ENCODE measurements at regions not wholly inside any gene's neighbourhood (a gene's known extent, or its start where the extent isn't known, plus 50 kb on each side); places are given as distances from the start of the nearest gene placed in this dataset.

DNA sequence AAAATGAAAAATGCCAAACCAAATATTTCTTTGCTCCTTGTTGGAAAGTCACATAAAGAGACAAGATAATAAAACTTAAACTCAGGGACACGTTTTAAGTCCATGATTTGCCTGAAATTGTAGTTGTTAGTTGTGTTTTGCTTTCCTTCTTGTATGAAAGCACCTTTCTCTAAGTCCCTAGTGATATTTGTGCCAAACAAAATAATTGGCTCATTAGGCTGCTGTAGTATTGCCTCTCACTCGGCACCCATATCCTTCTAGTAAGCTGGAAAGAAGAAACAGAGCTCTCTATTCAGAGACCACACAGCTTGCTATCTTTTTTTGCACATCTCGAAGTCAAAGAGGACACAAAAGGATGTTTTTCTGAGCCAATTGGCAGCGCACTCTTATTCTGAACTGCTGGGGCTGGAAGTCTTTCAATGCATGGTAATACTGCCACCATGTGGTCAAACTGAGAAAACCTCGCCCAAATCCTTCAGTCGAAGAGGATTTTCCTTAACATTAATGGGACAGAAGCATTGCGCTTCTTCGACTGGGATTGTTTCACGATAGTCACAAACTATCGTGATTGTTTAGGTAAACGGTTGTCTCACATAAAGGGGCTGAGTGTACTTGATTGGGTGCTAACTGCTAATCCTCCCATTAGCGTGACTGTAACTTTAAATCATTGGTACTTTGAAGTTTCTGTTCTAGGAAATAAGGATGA lies 571.9 kb upstream of the LCORL start:
- DNase-seq = peak; percentile 2

DNA sequence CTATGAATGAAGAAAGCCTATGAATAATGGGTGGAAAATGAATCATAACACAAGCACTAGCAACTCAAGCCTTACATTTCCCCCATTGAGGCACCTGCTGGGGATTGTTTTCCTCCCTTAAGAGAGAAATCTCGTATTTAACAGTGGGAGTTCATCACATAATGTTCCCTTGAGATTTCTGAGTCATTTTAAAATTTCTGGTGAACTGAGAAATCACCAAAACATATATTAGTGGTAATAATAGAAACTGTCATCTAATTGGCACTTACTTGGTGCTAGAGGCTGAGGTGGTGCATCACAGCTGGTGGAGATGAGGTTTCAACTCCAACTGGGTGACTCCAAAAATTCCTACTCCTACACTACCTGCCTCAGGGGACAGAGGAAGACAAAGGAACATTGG lies 561.3 kb upstream of the LCORL start:
- no peak for DNase-seq

DNA sequence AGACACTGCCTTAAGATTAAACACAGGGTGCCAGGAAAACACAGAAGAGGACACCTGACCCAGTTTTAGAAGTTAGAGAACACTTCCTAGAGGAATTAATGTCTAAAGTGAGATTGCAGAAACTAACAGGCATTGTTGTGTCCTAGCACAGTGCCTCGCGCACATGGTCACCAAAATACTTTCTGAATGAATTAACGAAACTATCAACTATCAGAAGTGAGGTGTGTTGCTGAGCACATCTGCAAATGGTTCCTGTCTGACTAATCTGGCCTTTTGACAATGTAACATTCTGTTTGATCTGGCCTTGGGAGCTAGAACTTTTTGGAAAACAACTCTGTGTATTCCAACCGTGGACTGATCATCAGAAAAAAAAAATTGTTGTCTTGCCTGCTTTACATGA lies 556.8 kb upstream of the LCORL start:
- DNase-seq = no peak

DNA sequence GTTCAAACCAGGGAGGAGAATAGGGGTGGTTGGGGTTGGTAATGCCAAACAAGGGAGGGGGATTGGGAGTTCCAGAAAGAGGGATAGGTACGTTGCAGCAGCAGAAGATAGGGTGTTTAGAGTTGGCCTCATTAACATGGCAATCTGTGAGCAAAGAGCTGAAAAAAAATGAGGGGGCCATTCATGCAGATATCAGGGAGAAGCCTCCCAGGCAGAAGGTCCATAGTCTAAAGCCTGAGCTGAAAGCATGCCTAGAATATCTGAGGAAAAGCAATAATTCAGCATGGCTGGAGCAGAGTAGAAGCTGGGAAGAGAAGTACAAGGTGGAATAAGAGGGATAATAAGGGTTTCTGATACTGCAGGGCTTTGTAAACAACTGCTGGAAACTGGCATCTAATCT lies 550.9 kb upstream of the LCORL start:
- no peak for DNase-seq

DNA sequence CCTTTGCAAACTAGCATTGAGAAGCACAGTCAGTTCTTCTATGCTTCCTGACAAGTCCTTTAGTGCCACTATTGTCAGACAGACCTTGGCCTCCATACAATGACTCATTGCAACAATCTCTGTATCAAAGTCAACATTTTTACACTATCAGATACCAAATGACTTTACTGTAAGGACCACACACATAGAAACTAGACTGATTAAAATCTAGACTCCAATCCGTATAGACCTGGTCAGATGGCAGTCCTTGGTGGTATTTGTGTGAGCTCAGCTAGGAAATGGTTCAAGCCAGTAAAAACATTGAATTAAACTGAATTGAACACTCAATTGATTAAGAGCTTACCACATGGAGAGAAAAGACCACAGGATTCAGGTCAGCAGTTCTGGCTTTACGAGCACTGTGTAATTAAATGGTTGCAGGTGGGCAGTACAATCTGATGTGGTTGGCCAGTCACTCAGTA lies 549.8 kb upstream of the LCORL start:
- no peak for DNase-seq

DNA sequence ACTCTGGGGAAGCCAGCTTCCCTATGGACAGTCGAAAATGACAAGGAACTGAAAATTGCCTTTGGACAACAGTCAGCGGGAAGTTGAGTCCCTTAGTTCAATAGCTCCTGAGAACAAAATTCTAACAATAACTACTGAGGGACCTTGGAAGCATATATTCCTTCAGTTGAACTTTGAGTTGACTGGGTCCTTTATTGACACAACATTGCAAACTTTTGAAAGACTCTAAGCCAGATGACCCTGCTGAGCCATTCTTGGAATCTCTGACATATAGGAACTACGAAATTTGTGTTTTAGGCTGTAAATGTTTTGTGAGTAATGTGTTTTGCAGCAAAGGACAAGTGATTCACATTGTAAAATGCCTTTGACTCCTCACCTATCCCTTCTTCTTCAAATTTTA lies 548.8 kb upstream of the LCORL start:
- DNase-seq = no peak

DNA sequence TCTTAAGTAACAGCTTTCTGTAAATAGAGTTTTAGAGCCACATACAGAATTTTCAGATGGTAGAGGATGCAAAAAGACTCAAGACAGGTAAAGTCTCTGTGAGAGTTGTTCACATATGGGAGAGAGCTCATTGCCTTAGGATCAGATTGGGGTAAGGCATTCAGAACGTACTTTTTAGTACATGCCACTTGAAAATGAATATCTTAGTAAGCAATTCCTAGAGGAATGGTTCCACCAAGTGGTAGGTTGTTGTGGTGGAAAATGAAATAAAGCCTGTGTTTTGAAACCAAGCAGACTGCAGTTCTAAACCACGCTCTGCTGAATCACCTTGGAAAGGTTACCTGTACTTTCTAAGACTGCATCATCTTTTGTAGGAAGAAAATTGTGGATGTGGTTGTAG lies 547.0 kb upstream of the LCORL start:
- no peak for DNase-seq

DNA sequence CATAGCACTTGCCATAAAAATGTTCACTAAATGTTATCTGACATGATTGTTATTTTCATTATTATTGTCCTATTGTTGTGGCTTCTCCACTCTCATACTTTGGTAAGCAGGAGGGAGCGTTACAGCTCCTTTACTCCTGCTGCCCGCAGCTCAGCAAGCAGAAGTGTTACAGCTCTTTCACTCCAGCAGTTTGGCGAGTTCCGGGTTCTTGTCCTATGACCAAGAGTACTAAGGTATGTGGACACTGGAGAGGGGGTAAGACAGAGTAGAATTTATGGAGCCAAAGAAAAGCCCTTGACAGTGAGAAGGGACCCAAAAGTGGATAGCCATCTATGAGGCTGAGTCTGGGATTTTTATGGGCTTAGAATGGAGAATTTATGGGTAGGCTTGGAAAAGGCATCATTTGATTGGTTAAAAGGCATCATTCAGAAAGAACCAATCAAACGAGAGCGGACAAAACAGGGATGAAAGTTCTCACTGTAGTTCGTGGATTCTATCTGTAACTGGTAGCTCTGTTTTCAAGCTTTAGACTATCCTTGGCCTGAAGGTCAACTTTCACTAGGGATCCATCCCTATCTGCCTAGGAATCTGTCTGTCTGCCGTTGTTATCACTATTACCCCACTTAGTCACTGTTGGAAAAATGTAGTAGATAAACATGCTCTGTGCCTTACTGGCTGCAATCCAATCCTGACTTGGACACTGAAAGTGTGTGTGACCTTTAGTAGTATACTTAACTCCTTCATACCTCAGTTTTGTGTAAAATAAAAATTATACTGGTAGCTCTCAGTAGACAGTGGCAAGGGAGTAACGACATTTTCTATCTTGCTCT lies 545.6 kb upstream of the LCORL start:
- no peak for DNase-seq

DNA sequence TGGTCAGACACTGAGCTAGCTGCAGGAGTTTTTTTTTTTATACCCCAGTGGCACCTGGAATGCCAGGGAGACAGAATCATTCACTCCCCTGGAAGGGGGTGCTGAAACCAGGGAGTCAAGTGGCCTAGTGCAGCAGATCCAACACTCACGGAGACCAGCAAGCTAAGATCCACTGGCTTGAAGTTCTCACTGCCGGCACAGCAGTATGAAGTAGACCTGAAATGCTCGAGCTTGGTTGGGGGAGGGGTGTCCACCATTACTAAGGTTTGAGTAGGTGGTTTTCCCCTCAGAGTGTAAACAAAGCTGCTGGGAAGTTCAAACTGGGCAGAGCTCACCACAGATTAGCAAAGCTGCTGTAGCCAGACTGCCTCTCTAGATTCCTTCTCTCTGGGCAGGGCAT lies 537.9 kb upstream of the LCORL start:
- DNase-seq = no peak

DNA sequence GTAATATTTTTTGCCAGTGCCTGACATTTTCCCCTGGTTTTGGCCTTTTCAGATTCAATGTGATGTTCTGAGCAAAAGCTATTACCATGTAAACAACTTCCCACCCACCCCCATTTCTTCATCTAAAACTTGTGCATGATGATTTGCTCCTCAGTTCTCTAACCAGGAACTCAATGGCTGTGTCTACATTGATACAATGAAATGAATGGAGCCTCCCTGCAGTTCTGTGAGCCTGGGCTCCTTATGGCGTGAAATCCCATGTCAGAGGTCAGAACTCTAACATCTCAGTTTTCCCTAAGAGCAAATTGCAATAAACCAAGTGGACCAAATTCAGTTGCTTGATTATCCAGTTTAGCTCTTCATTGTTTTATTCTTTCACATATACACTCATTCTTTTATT lies 534.8 kb upstream of the LCORL start:
- no peak for DNase-seq

DNA sequence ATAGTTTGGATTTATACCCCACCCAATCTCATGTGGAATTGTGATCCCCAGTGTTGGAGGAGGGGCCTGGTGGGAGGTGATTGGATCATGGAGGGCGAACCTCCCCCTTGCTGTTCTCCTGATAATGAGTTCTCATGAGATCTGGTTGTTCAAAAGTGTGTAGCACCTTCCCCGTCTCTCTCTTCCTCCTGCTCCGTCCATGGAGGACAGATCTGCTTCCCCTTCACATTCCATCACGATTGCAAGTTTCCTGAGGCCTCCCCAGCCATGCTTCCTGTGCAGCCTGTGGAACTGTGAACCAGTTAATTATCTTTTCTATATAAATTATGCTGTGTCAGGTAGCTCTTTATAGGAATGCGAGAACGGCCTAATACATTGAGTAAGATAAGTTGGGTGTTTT lies 518.8 kb upstream of the LCORL start:
- DNase-seq = no peak

DNA sequence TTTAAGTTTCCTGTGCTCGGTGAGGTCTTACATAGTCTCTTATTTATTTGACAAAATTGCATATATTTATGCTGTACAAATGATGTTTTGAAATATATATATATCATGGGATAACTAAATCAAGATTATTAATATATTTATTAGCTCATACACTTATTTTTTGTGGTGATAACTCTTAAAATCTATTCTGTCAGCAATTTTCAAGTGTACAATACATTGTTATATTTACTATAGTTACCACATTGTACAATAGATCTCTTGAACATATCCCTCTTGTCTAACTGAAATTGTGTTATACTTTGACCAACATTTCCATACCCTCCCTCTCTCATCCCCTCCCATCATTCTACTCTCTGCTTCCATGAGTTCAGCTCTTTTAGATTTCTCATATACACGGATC lies 516.6 kb upstream of the LCORL start:
- no peak for DNase-seq

DNA sequence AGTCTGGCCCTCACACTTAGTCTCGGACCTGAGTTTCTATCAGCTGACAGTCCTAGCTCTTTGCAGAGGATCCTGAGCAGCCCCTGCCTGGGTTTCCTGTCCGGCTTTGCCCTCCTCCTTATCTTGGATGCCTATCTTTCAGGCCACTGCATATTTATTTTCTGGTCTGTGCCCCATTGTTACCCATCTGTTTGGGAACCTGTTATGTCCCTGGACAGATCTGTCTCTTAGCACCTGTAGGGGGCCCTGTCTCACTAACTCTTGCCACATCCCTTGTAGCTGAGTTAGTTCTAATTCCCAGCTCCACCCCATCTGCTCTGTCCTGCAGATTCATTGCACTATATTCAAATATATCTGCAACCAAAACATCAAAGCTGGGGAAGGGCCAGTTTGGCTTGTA lies 514.9 kb upstream of the LCORL start:
- no peak for DNase-seq

DNA sequence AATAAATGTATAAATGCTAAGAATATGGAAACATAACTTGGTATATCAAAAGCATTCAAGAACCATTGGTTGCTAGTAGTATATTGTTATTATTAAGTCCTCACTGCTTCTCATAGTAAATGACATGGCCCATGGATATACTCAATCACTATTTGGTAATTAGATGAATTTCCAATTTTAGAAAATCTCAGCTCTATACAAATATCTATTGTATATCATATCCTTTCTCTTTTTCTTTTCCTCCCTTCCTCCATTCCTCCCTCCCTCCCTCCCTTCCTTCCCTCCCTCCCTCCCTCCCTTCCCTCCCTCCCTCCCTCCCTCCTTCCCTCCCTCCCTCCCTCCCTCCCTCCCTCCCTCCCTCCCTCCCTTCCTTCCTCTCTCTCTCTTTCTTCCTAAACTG lies 514.4 kb upstream of the LCORL start:
- DNase-seq = no peak

DNA sequence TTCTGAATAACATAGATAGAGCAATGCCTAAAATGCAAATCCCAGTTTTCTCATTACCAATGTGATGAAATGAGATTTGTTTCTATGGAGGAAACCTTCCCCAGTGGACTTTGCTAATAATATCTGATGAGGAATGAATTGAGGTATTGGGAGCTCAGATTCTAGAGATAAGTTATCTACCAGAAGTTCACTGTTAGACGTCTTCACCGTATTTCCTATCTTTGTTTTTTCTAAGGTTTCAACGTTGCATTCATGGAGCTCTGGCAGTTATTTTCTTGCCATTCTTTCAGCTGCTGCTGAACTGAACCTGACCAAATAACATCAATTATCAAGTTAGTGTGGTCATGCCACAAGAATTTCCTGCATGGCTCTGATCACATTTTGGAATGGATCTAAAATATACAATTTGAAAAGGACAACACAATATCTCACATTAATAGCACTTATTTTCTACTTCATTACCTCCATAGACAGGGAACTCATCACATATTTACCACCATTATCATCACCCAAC lies 511.8 kb upstream of the LCORL start:
- no peak for DNase-seq

DNA sequence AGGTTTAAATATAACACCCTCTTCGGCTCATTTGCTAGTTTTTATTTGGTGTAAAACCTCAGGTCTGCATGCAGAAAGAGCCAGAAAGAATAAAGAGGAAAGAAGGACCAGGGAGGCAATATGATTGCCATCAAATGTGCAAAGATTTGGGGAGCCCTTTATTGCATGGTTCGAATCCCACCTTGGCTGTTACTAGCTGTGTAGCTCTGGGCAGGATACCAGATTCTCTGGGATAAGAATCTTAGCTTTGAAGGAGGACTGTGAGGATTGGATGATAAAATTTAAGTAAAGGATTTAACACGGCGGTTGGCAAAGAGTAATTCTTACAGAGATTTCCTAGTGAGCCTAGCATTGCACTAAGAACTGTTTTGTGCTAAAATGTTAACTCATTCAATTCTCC lies 510.2 kb upstream of the LCORL start:
- DNase-seq = no peak

DNA sequence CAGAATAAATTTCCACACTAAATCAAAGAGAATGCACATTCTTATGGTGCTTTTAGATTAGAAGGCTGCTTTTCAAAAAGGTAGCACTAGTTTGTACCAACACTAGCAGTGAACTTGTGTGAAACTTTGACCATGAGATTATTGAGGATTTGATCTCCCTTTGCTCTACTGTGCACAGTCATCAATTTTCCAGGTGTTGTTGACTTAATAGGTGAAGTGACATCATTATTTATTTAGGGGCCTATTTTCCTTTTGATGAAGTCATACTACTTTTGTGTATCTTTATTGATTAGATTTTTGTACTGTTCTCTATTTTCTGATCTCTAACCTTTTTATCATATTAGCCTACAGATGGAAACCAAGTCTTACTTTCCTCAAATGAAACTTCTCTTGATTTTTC lies 507.9 kb upstream of the LCORL start:
- DNase-seq = no peak

DNA sequence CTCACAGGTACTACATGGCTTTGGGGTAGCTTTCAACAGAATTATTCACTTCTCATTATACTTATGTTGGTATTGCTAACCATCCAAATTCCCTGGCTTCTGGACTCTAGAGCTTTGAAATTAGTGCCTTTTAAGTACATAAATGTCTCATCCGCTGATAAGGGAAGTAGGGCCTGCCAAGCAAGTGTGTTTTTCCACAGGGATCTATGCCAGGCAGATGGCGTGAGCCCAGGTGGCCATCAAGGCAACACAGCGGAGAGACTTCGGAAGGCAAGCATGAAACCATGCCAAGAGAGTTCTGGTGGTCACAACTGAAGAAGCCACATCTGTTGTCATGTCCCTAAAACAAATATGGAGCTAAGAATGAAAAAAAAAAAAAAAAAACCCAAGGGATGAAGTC lies 503.1 kb upstream of the LCORL start:
- DNase-seq = no peak

DNA sequence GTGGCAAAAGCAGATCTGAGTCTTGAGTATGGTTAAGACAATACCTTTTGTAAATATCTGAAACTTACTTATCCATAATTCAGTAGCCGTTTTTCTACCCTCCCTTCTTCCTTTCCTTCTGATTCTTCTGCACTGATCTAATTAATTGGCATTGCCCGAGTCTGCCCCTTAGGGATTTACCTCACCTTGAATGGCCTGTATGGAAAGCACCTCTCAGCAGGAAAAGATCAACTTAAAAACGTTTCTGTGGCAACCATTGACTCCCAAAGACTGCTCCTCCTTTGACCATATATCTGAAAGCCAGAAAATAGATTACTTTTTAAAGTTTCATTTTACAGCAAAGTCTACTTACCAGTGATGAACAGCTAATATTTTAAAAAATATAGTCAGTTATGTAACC lies 496.5 kb upstream of the LCORL start:
- no peak for DNase-seq

DNA sequence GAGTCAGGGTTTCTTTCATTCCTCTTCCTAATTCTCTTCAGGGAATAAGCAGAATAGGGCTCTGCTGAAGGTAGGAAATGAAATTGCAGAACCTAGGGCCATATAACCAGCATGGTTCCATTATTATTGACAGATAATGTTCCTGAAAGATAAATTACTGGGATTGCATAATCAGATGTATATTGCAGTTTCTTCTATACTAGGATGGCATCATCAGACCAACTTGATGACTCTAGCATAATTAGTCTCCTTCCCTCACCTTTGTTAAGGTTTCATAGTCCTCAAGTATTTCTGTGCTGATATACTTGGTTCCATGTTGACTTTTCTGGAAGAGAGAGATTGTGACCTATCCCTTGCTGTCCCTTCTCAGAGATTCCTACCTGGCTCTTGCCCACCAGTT lies 492.3 kb upstream of the LCORL start:
- DNase-seq = no peak

DNA sequence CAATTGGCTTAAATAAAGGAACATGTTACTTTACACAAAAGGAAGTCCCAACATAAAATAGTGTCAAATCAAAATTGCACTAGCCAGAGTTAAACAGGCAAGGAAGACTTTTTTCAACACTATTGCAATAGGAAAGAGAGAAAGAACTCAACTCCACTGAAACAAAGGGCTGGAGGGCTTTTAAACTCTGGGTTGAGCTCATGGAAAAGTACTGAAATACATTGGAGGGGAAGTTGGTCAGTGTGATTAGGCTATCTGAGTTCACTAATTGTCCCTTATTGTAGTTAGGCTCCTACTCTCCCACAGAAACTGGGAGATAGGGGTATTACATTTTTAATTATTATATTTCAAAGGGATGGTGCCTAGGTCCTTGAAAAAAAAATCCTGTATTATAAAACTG lies 491.2 kb upstream of the LCORL start:
- no peak for DNase-seq

DNA sequence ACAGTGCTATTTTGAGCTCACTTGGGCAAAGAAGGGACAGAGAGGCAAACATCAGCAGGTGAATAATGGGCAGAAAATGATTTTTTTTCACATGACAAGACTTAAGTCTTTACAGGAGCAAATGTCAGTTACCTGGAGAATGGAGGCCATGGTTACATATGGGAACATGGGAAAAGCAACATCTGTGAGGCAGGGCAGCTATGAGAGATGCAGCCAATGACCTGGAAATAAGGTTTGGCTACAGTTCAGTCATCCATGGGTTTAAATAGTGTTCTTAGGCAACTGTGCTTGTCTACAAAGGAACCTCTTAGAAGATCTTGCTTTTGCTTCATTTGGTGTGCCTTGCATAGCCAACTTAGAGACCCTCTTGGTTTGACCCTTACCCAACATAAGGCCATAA lies 490.2 kb upstream of the LCORL start:
- no peak for DNase-seq

DNA sequence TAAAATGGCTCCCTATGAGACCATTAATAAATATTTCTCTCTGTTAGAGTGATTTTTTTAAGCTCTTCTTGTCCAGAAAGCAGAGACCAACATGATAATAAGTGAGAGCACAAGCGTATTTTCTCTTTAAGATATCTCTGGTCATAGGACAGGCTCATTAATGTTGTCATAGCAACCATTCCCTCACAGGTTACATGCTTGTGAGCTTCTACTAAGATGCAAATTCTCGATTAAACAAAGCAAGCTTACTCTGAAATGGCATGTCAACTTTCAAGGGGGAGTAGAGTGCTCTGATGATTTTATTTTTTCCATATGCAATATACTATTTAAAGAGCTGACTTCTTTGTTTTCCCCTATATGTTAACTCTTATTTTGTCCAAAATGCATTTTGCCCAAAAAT lies 487.2 kb upstream of the LCORL start:
- DNase-seq = no peak

DNA sequence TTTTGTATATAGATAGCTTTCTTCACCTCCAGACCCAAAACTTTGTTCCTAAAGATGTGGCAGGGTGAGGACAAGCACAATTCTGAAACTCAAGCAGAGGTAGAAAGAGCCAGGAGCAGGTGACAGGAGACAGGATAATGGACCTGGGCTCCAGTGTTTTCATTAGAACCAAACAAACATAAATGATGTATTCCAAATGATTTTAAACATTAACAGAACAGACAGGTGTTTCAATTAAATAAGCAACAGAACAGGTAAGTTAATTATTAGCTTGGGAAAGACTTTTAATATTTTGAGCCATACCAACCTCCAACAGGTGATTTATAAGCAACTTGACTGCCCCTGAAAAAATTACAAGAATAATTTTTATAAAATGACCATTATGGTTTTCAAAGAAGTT lies 459.4 kb upstream of the LCORL start:
- DNase-seq = no peak

DNA sequence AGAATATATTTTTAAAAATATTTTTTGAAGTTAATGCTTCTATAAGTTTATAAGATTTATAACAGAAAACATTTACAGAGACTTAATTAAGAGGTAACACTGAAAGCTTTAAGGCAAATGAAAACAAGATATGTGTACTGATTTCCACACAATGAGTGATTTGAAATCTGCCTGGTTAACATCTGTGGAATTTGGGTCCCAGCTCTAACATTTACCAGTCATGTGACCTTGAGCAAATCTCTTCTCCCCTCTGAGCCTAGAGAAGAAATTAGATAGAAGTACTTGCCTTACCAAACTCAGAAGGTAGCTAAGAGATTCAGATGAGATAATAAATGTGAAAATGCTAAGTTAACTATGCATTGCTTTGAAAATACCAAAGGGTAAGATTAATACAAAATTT lies 458.8 kb upstream of the LCORL start:
- DNase-seq = no peak

All from NCI-H510A (cell line).